HG03095 (cell line): ENCODE measurements at regions not wholly inside any gene's neighbourhood (a gene's known extent, or its start where the extent isn't known, plus 50 kb on each side); places are given as distances from the start of the nearest gene placed in this dataset.
"Not testable (repeated sequence)": the region's sequence is repeated elsewhere in the genome, so short reads cannot be mapped to it uniquely, and the experiment has no call there.

Experiments
- ATAC-seq: cut with Tn5 transposase; IDR thresholded peaks from one replicate; pipeline ENCODE4 v1.9.1; 2021; ENCODE audit warnings: moderate library complexity; ENCODE audit not compliant: unreplicated experiment

GRCh38 chr14:106474261-106475028, 948.1 kb downstream of the TMEM121 start:
- not testable (repeated sequence) for ATAC-seq

DNA sequence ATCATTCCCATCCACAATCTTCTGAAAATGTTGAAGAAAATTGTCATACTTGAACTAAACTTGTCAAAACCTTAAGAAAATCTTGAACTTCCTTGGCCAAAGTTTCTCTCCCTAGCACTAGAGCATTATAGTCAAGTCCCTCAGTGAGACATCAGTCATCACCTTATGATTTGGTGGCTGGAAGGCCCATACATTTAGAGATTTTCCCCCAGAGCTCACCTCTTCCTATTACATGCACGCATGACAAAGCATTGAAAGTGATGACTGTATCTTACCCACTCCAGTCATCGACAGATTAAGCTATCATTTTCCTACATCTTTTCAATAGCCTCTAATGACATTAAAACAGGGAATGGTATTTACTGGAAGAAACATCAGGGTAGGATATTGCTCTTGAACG, 948.8 kb downstream of the TMEM121 start:
- ATAC-seq: not testable (repeated sequence)

GRCh38 chr14:106477600-106477999, 951.2 kb downstream of the TMEM121 start:
- not testable (repeated sequence) for ATAC-seq

GRCh38 chr14:106480287-106480686, 953.9 kb downstream of the TMEM121 start:
- ATAC-seq: not testable (repeated sequence)

- not testable (repeated sequence) for ATAC-seq
These were observed 955.8 kb downstream of the TMEM121 start for GRCh38 chr14:106482213-106482612.

DNA sequence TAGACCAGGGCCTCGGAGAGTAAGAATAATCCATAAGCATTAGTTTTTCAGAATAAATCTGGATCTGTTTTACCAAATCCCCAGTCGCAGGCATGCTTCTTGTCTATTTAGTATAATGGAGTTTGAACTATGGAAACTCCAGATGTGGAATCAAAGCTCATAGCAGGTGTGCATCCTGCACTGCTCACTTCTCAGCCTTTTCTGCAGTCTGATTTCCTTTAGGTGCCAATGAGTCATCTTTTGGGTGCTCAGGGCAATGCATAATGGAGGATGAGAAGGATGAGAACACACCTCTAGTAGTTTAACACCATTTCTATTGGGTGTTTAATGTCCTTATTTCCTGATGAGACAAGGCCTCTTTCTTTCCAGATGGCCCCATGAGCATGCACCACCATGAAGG, 961.2 kb downstream of the TMEM121 start:
- no peak for ATAC-seq

GRCh38 chr14:106488291-106488690, 961.9 kb downstream of the TMEM121 start:
- no peak for ATAC-seq

GRCh38 chr14:106489112-106489881, 962.9 kb downstream of the TMEM121 start:
- no peak for ATAC-seq

DNA sequence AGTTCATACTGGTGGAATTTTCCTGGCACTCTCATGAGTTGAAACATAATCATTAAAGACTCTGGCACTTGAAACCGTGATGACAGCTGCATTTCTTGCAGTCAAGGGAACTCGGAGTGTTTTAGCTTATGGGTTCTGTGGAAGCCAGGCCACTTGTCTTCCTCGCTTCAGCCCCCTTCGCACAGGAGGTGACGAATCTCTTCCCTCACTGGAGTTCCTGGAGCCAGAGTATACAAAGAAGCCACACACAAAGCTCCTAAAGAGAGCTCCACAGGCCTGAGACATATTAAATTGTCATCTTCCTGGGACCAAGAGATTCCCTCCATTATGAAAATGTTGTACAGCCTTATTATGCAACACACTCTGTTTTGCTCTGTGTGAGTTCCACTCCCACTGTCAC, 964.1 kb downstream of the TMEM121 start:
- no peak for ATAC-seq

GRCh38 chr14:106491851-106492250, 965.5 kb downstream of the TMEM121 start:
- no peak for ATAC-seq

GRCh38 chr14:106493962-106494823, 967.8 kb downstream of the TMEM121 start:
- no peak for ATAC-seq

DNA sequence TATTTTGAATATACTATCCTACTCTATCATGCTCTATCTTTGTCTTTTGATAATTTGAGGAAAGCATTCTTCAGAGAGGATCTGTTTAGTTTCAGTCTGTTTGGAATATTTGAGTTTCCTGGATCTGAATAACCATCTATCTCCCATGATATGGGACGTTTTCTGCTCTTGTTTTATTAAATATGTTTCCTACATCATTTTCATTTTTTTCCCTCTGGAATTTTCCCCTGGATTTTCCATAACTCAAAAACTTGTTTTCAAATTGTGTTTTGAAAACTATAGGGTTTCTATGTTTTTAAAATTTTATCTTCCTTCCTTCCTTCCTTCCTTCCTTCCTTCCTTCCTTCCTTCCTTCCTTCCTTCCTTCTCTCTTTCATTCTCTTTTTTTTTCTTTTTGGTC, 974.2 kb downstream of the TMEM121 start:
- ATAC-seq: no peak

DNA sequence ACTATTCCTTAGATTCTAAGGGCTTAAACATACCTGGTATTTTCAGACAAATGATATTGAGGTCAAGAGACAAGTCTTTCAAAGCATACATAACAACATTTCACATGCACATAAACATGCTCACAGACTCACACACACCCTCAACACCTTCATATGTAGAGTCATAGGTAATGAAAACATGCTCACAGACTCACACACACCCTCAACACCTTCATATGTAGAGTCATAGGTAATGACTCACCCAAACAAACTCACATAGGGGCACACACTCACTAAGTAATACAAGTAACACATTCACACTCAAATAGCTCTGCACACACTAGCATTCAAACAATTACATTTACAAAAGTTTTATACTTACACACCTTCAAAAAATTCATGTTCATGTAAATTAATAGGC, 975.5 kb downstream of the TMEM121 start:
- ATAC-seq: no peak

- no peak for ATAC-seq
These were observed 979.0 kb downstream of the TMEM121 start for GRCh38 chr14:106505366-106505765.

DNA sequence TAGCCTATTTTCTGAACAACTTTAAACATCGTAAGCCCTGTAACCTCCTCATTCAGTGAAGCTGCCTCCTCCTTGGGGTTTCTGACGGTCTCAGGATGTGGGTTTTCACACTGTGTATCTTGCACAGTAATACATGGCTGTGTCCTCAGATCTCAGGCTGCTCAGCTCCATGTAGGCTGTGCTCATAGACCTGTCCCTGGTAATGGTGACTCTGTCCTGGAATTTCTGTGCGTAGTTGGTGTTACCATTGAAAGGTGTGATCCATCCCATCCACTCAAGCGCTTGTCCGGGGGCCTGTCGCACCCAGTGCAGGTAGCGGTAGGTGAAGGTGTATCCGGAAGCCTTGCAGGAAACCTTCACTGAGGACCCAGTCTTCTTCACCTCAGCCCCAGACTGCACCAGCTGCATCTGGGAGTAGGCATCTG, 980.5 kb downstream of the TMEM121 start:
- ATAC-seq: no peak

- no peak for ATAC-seq
These were observed 981.0 kb downstream of the TMEM121 start for GRCh38 chr14:106507354-106507753.

- no peak for ATAC-seq
These were observed 981.8 kb downstream of the TMEM121 start for GRCh38 chr14:106508216-106508615.

GRCh38 chr14:106509176-106509575, 982.8 kb downstream of the TMEM121 start:
- ATAC-seq: no peak

DNA sequence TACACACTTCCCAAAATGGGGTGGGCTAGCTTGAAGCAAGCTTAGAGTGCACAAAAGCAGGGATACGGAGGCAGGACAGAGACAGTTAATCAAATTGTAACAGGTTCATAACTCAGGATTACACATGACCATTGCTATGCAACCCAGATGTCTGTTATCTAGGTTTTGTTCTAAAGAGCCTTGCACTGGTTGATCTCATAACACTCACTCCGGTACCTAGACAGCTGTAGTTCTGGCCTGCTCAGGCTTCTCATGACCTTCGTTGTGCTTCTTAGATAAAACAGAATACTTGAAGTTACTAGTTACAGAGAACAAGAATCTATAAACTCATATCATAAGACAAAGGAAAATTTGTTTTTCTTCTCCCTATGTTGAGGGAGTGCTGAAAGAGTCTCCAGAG, 983.4 kb downstream of the TMEM121 start:
- ATAC-seq: no peak

DNA sequence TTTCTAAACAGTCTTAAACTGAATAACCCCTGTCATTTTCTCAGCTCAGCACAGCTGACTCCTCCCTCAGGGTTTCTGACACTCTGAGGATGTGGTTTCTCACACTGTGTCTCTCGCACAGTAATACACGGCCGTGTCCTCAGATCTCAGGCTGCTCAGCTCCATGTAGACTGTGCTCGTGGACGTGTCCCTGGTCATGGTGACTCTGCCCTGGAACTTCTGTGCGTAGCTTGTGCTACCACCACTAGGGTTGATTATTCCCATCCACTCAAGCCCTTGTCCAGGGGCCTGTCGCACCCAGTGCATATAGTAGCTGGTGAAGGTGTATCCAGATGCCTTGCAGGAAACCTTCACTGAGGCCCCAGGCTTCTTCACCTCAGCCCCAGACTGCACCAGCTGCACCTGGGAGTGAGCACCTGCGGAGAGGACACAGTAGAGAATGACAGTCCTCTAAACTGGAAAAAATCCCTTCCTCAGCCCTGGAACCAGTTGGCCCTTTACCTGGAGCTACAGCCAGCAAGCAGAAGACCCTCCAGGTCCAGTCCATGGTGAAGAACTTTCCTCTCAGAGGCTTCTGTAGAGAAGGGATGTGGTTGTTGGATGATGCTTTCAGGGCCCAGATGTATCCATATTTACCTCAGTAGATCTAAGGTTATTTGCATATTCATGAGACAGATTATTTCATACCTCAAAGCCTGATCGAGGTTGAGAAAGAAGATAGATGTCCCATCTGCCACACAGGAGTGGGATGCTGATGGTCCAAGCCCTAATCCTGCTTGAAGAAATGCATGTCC, 984.8 kb downstream of the TMEM121 start:
- ATAC-seq: no peak
